NCI-H2107 (cell line): ENCODE measurements at regions not wholly inside any gene's neighbourhood (a gene's known extent, or its start where the extent isn't known, plus 50 kb on each side); places are given as distances from the start of the nearest gene placed in this dataset.
A peak's percentile ranks its signal among the peaks of the same experiment; 100 is the strongest.
"Not testable (repeated sequence)": the region's sequence is repeated elsewhere in the genome, so short reads cannot be mapped to it uniquely, and the experiment has no call there.

ENCODE experiments used
- DNase-seq: peaks from one replicate; lab custom pipeline; 2025; lab: John Stamatoyannopoulos, UW

- DNase-seq = no peak
Measured at GRCh38 chr20:5696011-5696559, 54.1 kb upstream of the SHLD1 start.

GRCh38 chr20:5691918-5692618 lies 58.1 kb upstream of the SHLD1 start:
- peak; percentile 35 for DNase-seq

- no peak for DNase-seq
Measured at GRCh38 chr20:5689463-5689862, 60.7 kb upstream of the SHLD1 start.

GRCh38 chr20:5688431-5688972 lies 61.7 kb upstream of the SHLD1 start:
- DNase-seq = no peak

GRCh38 chr20:5687884-5688283 lies 62.3 kb upstream of the SHLD1 start:
- DNase-seq = no peak

- no peak for DNase-seq
Measured at GRCh38 chr20:5686384-5687105, 63.7 kb upstream of the SHLD1 start.

GRCh38 chr20:5682556-5682955 lies 67.6 kb upstream of the SHLD1 start:
- DNase-seq = not testable (repeated sequence)

- DNase-seq = no peak
Measured at GRCh38 chr20:5680192-5680591, 69.4 kb upstream of the GPCPD1 start.

- no peak for DNase-seq
Measured at GRCh38 chr20:5678777-5679176, 68.0 kb upstream of the GPCPD1 start.

- not testable (repeated sequence) for DNase-seq
Measured at GRCh38 chr20:5677944-5678343, 67.1 kb upstream of the GPCPD1 start.

GRCh38 chr20:5677389-5677788 lies 66.6 kb upstream of the GPCPD1 start:
- DNase-seq = no peak

GRCh38 chr20:5675103-5676091 lies 64.6 kb upstream of the GPCPD1 start:
- DNase-seq = no peak

GRCh38 chr20:5674176-5674660 lies 63.4 kb upstream of the GPCPD1 start:
- no peak for DNase-seq

GRCh38 chr20:5670874-5671273 lies 60.1 kb upstream of the GPCPD1 start:
- no peak for DNase-seq

- DNase-seq = no peak
Measured at GRCh38 chr20:5670036-5670536, 59.3 kb upstream of the GPCPD1 start.

GRCh38 chr20:5668529-5668868 lies 57.7 kb upstream of the GPCPD1 start:
- no peak for DNase-seq

- no peak for DNase-seq
Measured at GRCh38 chr20:5667705-5668528, 57.1 kb upstream of the GPCPD1 start.

GRCh38 chr20:5665417-5665816 lies 54.6 kb upstream of the GPCPD1 start:
- no peak for DNase-seq

- DNase-seq = no peak
Measured at GRCh38 chr20:5663396-5663795, 52.6 kb upstream of the GPCPD1 start.

- DNase-seq = no peak
Measured at GRCh38 chr20:5662769-5663168, 52.0 kb upstream of the GPCPD1 start.

- DNase-seq = not testable (repeated sequence)
Measured at GRCh38 chr20:5660756-5661155, 50.0 kb upstream of the GPCPD1 start.
